Esophagus (tissue), 2 donors: ENCODE measurements at regions not wholly inside any gene's neighbourhood (a gene's known extent, or its start where the extent isn't known, plus 50 kb on each side); places are given as distances from the start of the nearest gene placed in this dataset.

ENCODE experiments used
- H3K27ac ChIP-seq, 2 donors: one replicate each; pipeline ENCODE4 v1.5.1; 2013; ENCODE audit warnings: low read depth in 2 of 2, mild to moderate bottlenecking in 2 of 2, inconsistent platforms in 1 of 2, low read length in 1 of 2, moderate library complexity in 1 of 2
- H3K27me3 ChIP-seq, 2 donors: one replicate each; pipeline ENCODE4 v1.6.1; 2013; ENCODE audit warnings: low read length in 2 of 2, control low read depth in 1 of 2, mild to moderate bottlenecking in 1 of 2; ENCODE audit not compliant: insufficient read depth in 2 of 2, control insufficient read depth in 1 of 2
- H3K36me3 ChIP-seq, 2 donors: one replicate each; pipeline ENCODE4 v1.6.1; 2013; ENCODE audit warnings: low read length in 1 of 2; ENCODE audit not compliant: control insufficient read depth in 2 of 2, insufficient read depth in 2 of 2
- H3K4me1 ChIP-seq, 2 donors: one replicate each; pipeline ENCODE4 v1.6.1; 2013; ENCODE audit warnings: low read length in 1 of 2; ENCODE audit not compliant: control insufficient read depth in 2 of 2, insufficient read depth in 2 of 2
- H3K4me3 ChIP-seq, 2 donors: one replicate each; pipeline ENCODE4 v1.5.1; 2013; ENCODE audit warnings: low read length in 2 of 2, mild to moderate bottlenecking in 2 of 2, low read depth in 1 of 2, moderate library complexity in 1 of 2
- H3K9me3 ChIP-seq, 2 donors: one replicate each; pipeline ENCODE4 v1.6.1; 2013; ENCODE audit warnings: mild to moderate bottlenecking in 2 of 2, low read depth in 1 of 2, low read length in 1 of 2, moderate library complexity in 1 of 2; ENCODE audit not compliant: control insufficient read depth in 2 of 2, insufficient read depth in 1 of 2
- WGBS, 2 donors: extraction: QIAGEN DNeasy Blood & Tissue Kit; methylation state at CpG; one replicate each; pipeline ENCODE4 v1.1.7; 2013; 5-methylcytosine and 5-hydroxymethylcytosine counted together
- donor health status: healthy with polysubstance abuse.
- donor health status: Bipolar disorder and iron deficiency.

- Histone ChIP-seq H3K36me3 (no peaks in the 10 kb centered on the region), H3K4me3 (no peak overlapping the region), H3K4me1 (no peaks in the 10 kb centered on the region), H3K27me3 (no peaks in the 10 kb centered on the region), H3K27ac (no peak overlapping the region), H3K9me3 (no peaks in the 10 kb centered on the region)
- WGBS, 2 donors = 62 to 73% methylated on average over 2 of the region's 2 CpGs
These were observed 644.7 kb upstream of the KLF12 start for GRCh38 chr13:74778946-74779345.

- no peaks in the 10 kb centered on the region for H3K9me3 ChIP-seq
- H3K36me3 ChIP-seq = no peaks in the 10 kb centered on the region
- no peak overlapping the region for H3K4me3 ChIP-seq
- H3K27me3 ChIP-seq = no peaks in the 10 kb centered on the region
- no peaks in the 10 kb centered on the region for H3K4me1 ChIP-seq
- H3K27ac ChIP-seq = no peak overlapping the region
- WGBS, 2 donors = 68 to 73% methylated on average over 4 of the region's 4 CpGs
These were observed 643.9 kb upstream of the KLF12 start for GRCh38 chr13:74778087-74778486.

- no peaks in the 10 kb centered on the region for H3K27me3 ChIP-seq
- no peak overlapping the region for H3K27ac ChIP-seq
- H3K9me3 ChIP-seq = no peaks in the 10 kb centered on the region
- WGBS, 2 donors = 90 to 98% methylated on average over 1 of the region's 1 CpG
- H3K4me3 ChIP-seq = no peak overlapping the region
- no peaks in the 10 kb centered on the region for H3K4me1 ChIP-seq
- H3K36me3 ChIP-seq = no peaks in the 10 kb centered on the region
These were observed 640.1 kb upstream of the KLF12 start for GRCh38 chr13:74774264-74774663.

GRCh38 chr13:74773248-74773647 is 639.0 kb upstream of the KLF12 start:
- no peaks in the 10 kb centered on the region for H3K27me3 ChIP-seq
- no peaks in the 10 kb centered on the region for H3K36me3 ChIP-seq
- H3K4me3 ChIP-seq = no peak overlapping the region
- 77 to 81% methylated on average over 1 of the region's 1 CpG for WGBS, 2 donors
- H3K9me3 ChIP-seq = peaks cover 0 to 2% of the 10 kb centered on the region in 2 donors
- no peak overlapping the region for H3K27ac ChIP-seq
- H3K4me1 ChIP-seq = no peaks in the 10 kb centered on the region

GRCh38 chr13:74771964-74772363 is 637.8 kb upstream of the KLF12 start:
- H3K9me3 ChIP-seq = peaks cover 0 to 2% of the 10 kb centered on the region in 2 donors
- H3K4me1 ChIP-seq = no peaks in the 10 kb centered on the region
- WGBS, 2 donors = 76 to 87% methylated on average over 3 of the region's 3 CpGs
- no peaks in the 10 kb centered on the region for H3K36me3 ChIP-seq
- no peak overlapping the region for H3K4me3 ChIP-seq
- no peaks in the 10 kb centered on the region for H3K27me3 ChIP-seq
- H3K27ac ChIP-seq = no peak overlapping the region

GRCh38 chr13:74770361-74770760 is 636.2 kb upstream of the KLF12 start:
- no peaks in the 10 kb centered on the region for H3K36me3 ChIP-seq
- H3K9me3 ChIP-seq = peaks cover 0 to 2% of the 10 kb centered on the region in 2 donors
- H3K4me3 ChIP-seq = no peak overlapping the region
- no peaks in the 10 kb centered on the region for H3K4me1 ChIP-seq
- no peak overlapping the region for H3K27ac ChIP-seq
- H3K27me3 ChIP-seq = no peaks in the 10 kb centered on the region

- no peaks in the 10 kb centered on the region for H3K4me1 ChIP-seq
- H3K9me3 ChIP-seq = peaks cover 0 to 2% of the 10 kb centered on the region in 2 donors
- no peaks in the 10 kb centered on the region for H3K36me3 ChIP-seq
- WGBS, 2 donors = 63 to 72% methylated on average over 2 of the region's 2 CpGs
- H3K27me3 ChIP-seq = no peaks in the 10 kb centered on the region
- H3K27ac ChIP-seq = no peak overlapping the region
- no peak overlapping the region for H3K4me3 ChIP-seq
These were observed 635.1 kb upstream of the KLF12 start for GRCh38 chr13:74769333-74769732.

GRCh38 chr13:74768521-74769085 is 634.4 kb upstream of the KLF12 start:
- Histone ChIP-seq H3K4me1 (no peaks in the 10 kb centered on the region), H3K9me3 (peaks cover 0 to 2% of the 10 kb centered on the region in 2 donors), H3K27me3 (no peaks in the 10 kb centered on the region), H3K27ac (no peak overlapping the region), H3K4me3 (no peak overlapping the region), H3K36me3 (no peaks in the 10 kb centered on the region)
- WGBS, 2 donors = 50 to 56% methylated on average over 5 of the region's 5 CpGs

- Histone ChIP-seq H3K27ac (no peak overlapping the region), H3K4me1 (no peaks in the 10 kb centered on the region), H3K4me3 (no peak overlapping the region), H3K9me3 (peaks cover 0 to 2% of the 10 kb centered on the region in 2 donors), H3K36me3 (no peaks in the 10 kb centered on the region), H3K27me3 (no peaks in the 10 kb centered on the region)
- 94 to 99% methylated on average over 1 of the region's 1 CpG for WGBS, 2 donors
These were observed 632.8 kb upstream of the KLF12 start for GRCh38 chr13:74767050-74767449.

GRCh38 chr13:74765955-74766354 is 631.8 kb upstream of the KLF12 start:
- Histone ChIP-seq H3K36me3 (no peaks in the 10 kb centered on the region), H3K27ac (no peak overlapping the region), H3K4me3 (no peak overlapping the region), H3K9me3 (peaks cover 0 to 2% of the 10 kb centered on the region in 2 donors), H3K27me3 (no peaks in the 10 kb centered on the region), H3K4me1 (no peaks in the 10 kb centered on the region)
- 81 to 84% methylated on average over 5 of the region's 5 CpGs for WGBS, 2 donors
